ENCODE measurements at regions not wholly inside any gene's neighbourhood (a gene's known extent, or its start where the extent isn't known, plus 50 kb on each side); places are given as distances from the start of the nearest gene placed in this dataset.

- TF ChIP-seq ZBTB33 (IDR thresholded peaks at IDR 0.05; ENCODE audit: borderline replicate concordance, low read depth) (no peak), POLR2AphosphoS5 (IDR thresholded peaks at IDR 0.05; ENCODE audit: low read depth, low read length) (no peak), IRF3 (IDR thresholded peaks at IDR 0.05; ENCODE audit: low read depth, low read length) (no peak), RAD21 (IDR thresholded peaks at IDR 0.05; ENCODE audit: low read length) (no peak), USF1 (IDR thresholded peaks at IDR 0.05; ENCODE audit: borderline replicate concordance, low read depth) (no peak), FOXJ3 (CRISPR knock-in tag; IDR thresholded peaks at IDR 0.05) (no peak), TAF1 (IDR thresholded peaks at IDR 0.05; ENCODE audit: borderline replicate concordance, low read depth, low read length) (no peak), FOSL2 (IDR thresholded peaks at IDR 0.05; ENCODE audit: borderline replicate concordance, low read depth) (no peak)
- WGBS (ENCODE audit: low lambda C conversion rate), result 25% methylated on average over 3 of the region's 3 CpGs
- Histone ChIP-seq H2AFZ (ENCODE audit: low read depth) (no peak overlapping the region), H3K36me3 (replicated peaks in 1 of 2; ENCODE audit: control insufficient read depth in 1 of 2, insufficient read depth in 2 of 2, low read length in 1 of 2) (no peaks in the 10 kb centered on the region), H3K9me2 (no peaks in the 10 kb centered on the region), H3K27ac (ENCODE audit: low read depth in 2 of 2, low read length in 1 of 2) (no peak overlapping the region), H3F3A (replicated peaks; ENCODE audit: insufficient read depth) (no peaks in the 10 kb centered on the region), H4K20me1 (ENCODE audit: insufficient read depth) (no peaks in the 10 kb centered on the region), H3K79me2 (ENCODE audit: insufficient read depth) (no peaks in the 10 kb centered on the region), H3K4me3 (ENCODE audit: low read depth in 2 of 2, low read length in 1 of 2) (no peak overlapping the region), H3K4me1 (ENCODE audit: control insufficient read depth in 1 of 2, insufficient read depth in 2 of 2, low read depth in 1 of 2, low read length in 1 of 2) (no peaks in the 10 kb centered on the region), H3K9ac (no peak overlapping the region), H3K27me3 (ENCODE audit: insufficient read depth) (no peaks in the 10 kb centered on the region), H3K4me2 (no peak overlapping the region), H3K9me3 (no peaks in the 10 kb centered on the region)
- ChIA-PET CTCF (no interaction called here), POLR2A (no interaction called here)
- DNase-seq, result no peak
Observed at GRCh38 chr7:104039363-104039762, 49.9 kb upstream of the RELN start.
